SK-N-SH (cell line): ENCODE measurements at regions not wholly inside any gene's neighbourhood (a gene's known extent, or its start where the extent isn't known, plus 50 kb on each side); places are given as distances from the start of the nearest gene placed in this dataset.

Source experiments
- CTCF ChIA-PET: fragments of 300-600, 350-600 bp; formaldehyde crosslinking; extraction: SDS; loops from one replicate; lab custom pipeline; 2021; lab: Yijun Ruan, JAX
- POLR2A ChIA-PET: fragments of 350-600 bp; sonication (Branson Sonifier 250); formaldehyde crosslinking; extraction: SDS; loops from one replicate; lab custom pipeline; 2020; ENCODE audit warnings: antibody characterized with exemption, inconsistent platforms; lab: Yijun Ruan, JAX
- DNase-seq: peaks from one replicate; pipeline ENCODE4 v3.0.0; 2012
- H2AFZ ChIP-seq: fragments of 200-600 bp; sonication (generic); 2 replicates; pipeline ENCODE4 v1.8.1; 2016; ENCODE audit warnings: antibody characterized with exemption, mild to moderate bottlenecking, low read depth
- H3F3A ChIP-seq: fragments of 200-600 bp; sonication (generic); replicated peaks from 2 replicates; pipeline ENCODE3; 2016; ENCODE audit warnings: antibody characterized with exemption, mild to moderate bottlenecking; ENCODE audit not compliant: insufficient read depth
- H3K27ac ChIP-seq, 2 experiments: fragments of 200-500 bp in 1 of 2; fragments of 200-600 bp in 1 of 2; sonication (Bioruptor generic) in 1 of 2; sonication (generic), shearing (Covaris generic) in 1 of 2; 2 replicates each; pipeline versions ENCODE4 v1.5.1 to v1.6.1; 2014 to 2016; ENCODE audit warnings: low read depth in 2 of 2, inconsistent platforms in 1 of 2, low read length in 1 of 2, mild to moderate bottlenecking in 1 of 2, mixed read lengths in 1 of 2
- H3K27me3 ChIP-seq: fragments of 200-600 bp; sonication (generic), shearing (Covaris generic); 2 replicates; pipeline ENCODE4 v1.6.1; 2016; ENCODE audit warnings: mixed run types; ENCODE audit not compliant: insufficient read depth
- H3K36me3 ChIP-seq, 2 experiments: fragments of 200-500 bp in 1 of 2; fragments of 200-600 bp in 1 of 2; sonication (Bioruptor generic) in 1 of 2; sonication (generic) in 1 of 2; replicated peaks in 1 of 2; 2 replicates each; pipeline versions ENCODE3 to v1.5.1; 2014 to 2016; ENCODE audit warnings: low read length in 1 of 2, mild to moderate bottlenecking in 1 of 2; ENCODE audit not compliant: insufficient read depth in 2 of 2, control insufficient read depth in 1 of 2
- H3K4me1 ChIP-seq, 2 experiments: fragments of 200-500 bp in 1 of 2; fragments of 200-600 bp in 1 of 2; sonication (Bioruptor generic) in 1 of 2; sonication (generic), shearing (Covaris generic) in 1 of 2; 2 replicates each; pipeline versions ENCODE4 v1.5.1 to v1.6.1; 2014 to 2016; ENCODE audit warnings: low read depth in 1 of 2, low read length in 1 of 2, mixed run types in 1 of 2; ENCODE audit not compliant: insufficient read depth in 2 of 2, control insufficient read depth in 1 of 2
- H3K4me2 ChIP-seq: fragments of 200-600 bp; sonication (generic), shearing (Covaris generic); 2 replicates; pipeline ENCODE4 v1.6.1; 2017; ENCODE audit warnings: mixed run types
- H3K4me3 ChIP-seq, 2 experiments: fragments of 200-500 bp in 1 of 2; fragments of 200-600 bp in 1 of 2; sonication (Bioruptor generic) in 1 of 2; sonication (generic), shearing (Covaris generic) in 1 of 2; 2 replicates each; pipeline versions ENCODE4 v1.5.1 to v1.8.1; 2014 to 2016; ENCODE audit warnings: low read depth in 2 of 2, inconsistent platforms in 1 of 2, low read length in 1 of 2, mild to moderate bottlenecking in 1 of 2, mixed read lengths in 1 of 2, moderate library complexity in 1 of 2
- H3K79me2 ChIP-seq: fragments of 200-600 bp; sonication (generic); 2 replicates; pipeline ENCODE4 v1.8.1; 2017; ENCODE audit warnings: mild to moderate bottlenecking; ENCODE audit not compliant: insufficient read depth
- H3K9ac ChIP-seq: fragments of 200-600 bp; sonication (generic); 2 replicates; pipeline ENCODE4 v1.6.1; 2017; ENCODE audit warnings: mixed run types
- H3K9me2 ChIP-seq: fragments of 200-600 bp; sonication (generic); 2 replicates; pipeline ENCODE4 v1.6.1; 2017; ENCODE audit warnings: mixed run types
- H3K9me3 ChIP-seq: fragments of 200-600 bp; sonication (generic); 2 replicates; pipeline ENCODE4 v1.6.1; 2017; ENCODE audit warnings: mixed run types, mild to moderate bottlenecking, moderate library complexity
- H4K20me1 ChIP-seq: fragments of 200-600 bp; sonication (generic); 2 replicates; pipeline ENCODE4 v1.6.1; 2017; ENCODE audit warnings: mild to moderate bottlenecking, mixed run types; ENCODE audit not compliant: insufficient read depth
- CHD2 ChIP-seq: fragments of 150-350 bp; IDR thresholded peaks from 2 replicates; pipeline ENCODE4 v1.6.1; 2018; ENCODE audit warnings: low read length; ENCODE audit not compliant: partially characterized antibody
- CTCF ChIP-seq: fragments of 200-600 bp; sonication (generic); IDR thresholded peaks from 2 replicates; pipeline ENCODE4 v1.6.1; 2017; ENCODE audit warnings: antibody characterized with exemption, mild to moderate bottlenecking, moderate library complexity
- EZH2phosphoT487 ChIP-seq: fragments of 200-600 bp; sonication (generic); IDR thresholded peaks from 2 replicates; pipeline ENCODE4 v1.6.1; 2017; ENCODE audit warnings: low read depth, mixed run types, mild to moderate bottlenecking, antibody characterized with exemption, moderate library complexity, borderline replicate concordance
- IRF3 ChIP-seq: fragments of 150-350 bp; IDR thresholded peaks from 2 replicates; pipeline ENCODE4 v1.6.1; 2016; ENCODE audit warnings: mild to moderate bottlenecking, low read depth, low read length
- JUND ChIP-seq: IDR thresholded peaks from 2 replicates; pipeline ENCODE4 v1.4.0; 2012
- MAX ChIP-seq: IDR thresholded peaks from 2 replicates; pipeline ENCODE4 v1.4.0; 2012; ENCODE audit warnings: low read depth
- MEF2A ChIP-seq: IDR thresholded peaks from 2 replicates; pipeline ENCODE4 v1.4.0; 2012; ENCODE audit warnings: low read depth, borderline replicate concordance
- MXI1 ChIP-seq: IDR thresholded peaks from 2 replicates; pipeline ENCODE4 v1.6.1; 2012; ENCODE audit warnings: mild to moderate bottlenecking, low read depth, low read length, improper control_type of control experiment
- NFIC ChIP-seq: IDR thresholded peaks from 2 replicates; pipeline ENCODE4 v1.4.0; 2012; ENCODE audit warnings: borderline replicate concordance
- SIN3A ChIP-seq: IDR thresholded peaks from 2 replicates; pipeline ENCODE4 v1.6.1; 2012; ENCODE audit warnings: low read depth, mild to moderate bottlenecking, low read length, moderate library complexity, borderline replicate concordance
- SMC3 ChIP-seq: IDR thresholded peaks from 2 replicates; pipeline ENCODE4 v1.6.1; 2012; ENCODE audit warnings: low read depth, low read length, improper control_type of control experiment
- TCF12 ChIP-seq: IDR thresholded peaks from 2 replicates; pipeline ENCODE4 v1.4.0; 2012
- ZBTB33 ChIP-seq: IDR thresholded peaks from 2 replicates; pipeline ENCODE4 v1.4.0; 2012; ENCODE audit warnings: low read depth, borderline replicate concordance
- WGBS: methylation state at CpG from one replicate; pipeline ENCODE4 v1.1.6; 2017; ENCODE audit warnings: low lambda C conversion rate; 5-methylcytosine and 5-hydroxymethylcytosine counted together

- H3K9me3 ChIP-seq, result no peaks in the 10 kb centered on the region
- peaks cover 0 to 6% of the 10 kb centered on the region in 2 experiments; a peak in 1 of 4 replicates for H3K4me1 ChIP-seq
- no peaks in the 10 kb centered on the region for H3K79me2 ChIP-seq
- 61% methylated on average over 4 of the region's 4 CpGs for WGBS
- TF ChIP-seq EZH2phosphoT487 (no peak), TCF12 (no peak), SMC3 (no peak), MXI1 (no peak), NFIC (no peak), SIN3A (no peak), CHD2 (no peak), MEF2A (no peak), CTCF (no peak), ZBTB33 (no peak), JUND (no peak), MAX (no peak), IRF3 (no peak)
- no peaks in the 10 kb centered on the region for H3K36me3 ChIP-seq
- no peaks in the 10 kb centered on the region for H3F3A ChIP-seq
- POLR2A ChIA-PET, result no interaction called here
- no peak overlapping the region for H3K4me3 ChIP-seq
- CTCF ChIA-PET, result interaction anchor here (1.6 kb wide), 1 partner anchor 622 kb away, joined by 5 read pairs; no protein-coding TSS in a partner anchor
- H3K9me2 ChIP-seq, result no peaks in the 10 kb centered on the region
- H3K4me2 ChIP-seq, result no peak overlapping the region
- no peak overlapping the region for H3K9ac ChIP-seq
- H4K20me1 ChIP-seq, result no peaks in the 10 kb centered on the region
- H3K27ac ChIP-seq, result no peak overlapping the region
- no peak for DNase-seq
- no peaks in the 10 kb centered on the region for H3K27me3 ChIP-seq
- H2AFZ ChIP-seq, result no peak overlapping the region
These were observed 632.7 kb upstream of the ID2 start for GRCh38 chr2:8049176-8049575.
